Hematopoietic multipotent progenitor cell (in vitro differentiated cells): ENCODE measurements at regions not wholly inside any gene's neighbourhood (a gene's known extent, or its start where the extent isn't known, plus 50 kb on each side); places are given as distances from the start of the nearest gene placed in this dataset.
"Not testable (repeated sequence)": the region's sequence is repeated elsewhere in the genome, so short reads cannot be mapped to it uniquely, and the experiment has no call there.

Experiments used
- DNase-seq, 3 donors: peaks; one replicate each; pipeline ENCODE4 v3.0.0-alpha.2; 2011 to 2015; ENCODE audit warnings: low read depth in 2 of 3, low spot score in 2 of 3

GRCh38 chr3:102032491-102033383 lies 183.4 kb downstream of the NFKBIZ start:
- no peak for DNase-seq

- no peak for DNase-seq
Measured at GRCh38 chr3:102034639-102035451, 185.5 kb downstream of the NFKBIZ start.

- DNase-seq = peak in 1 of 3 donors; percentile 25
Measured at GRCh38 chr3:102036017-102036416, 186.7 kb downstream of the NFKBIZ start.

GRCh38 chr3:102036472-102036871 lies 187.2 kb downstream of the NFKBIZ start:
- DNase-seq = no peak

GRCh38 chr3:102037209-102037608 lies 187.9 kb downstream of the NFKBIZ start:
- no peak for DNase-seq

GRCh38 chr3:102037791-102038190 lies 188.5 kb downstream of the NFKBIZ start:
- DNase-seq = no peak

GRCh38 chr3:102038477-102039142 lies 189.3 kb downstream of the NFKBIZ start:
- no peak for DNase-seq

- DNase-seq = not testable (repeated sequence)
Measured at GRCh38 chr3:102040144-102040543, 190.8 kb downstream of the NFKBIZ start.

GRCh38 chr3:102053375-102053989 lies 204.2 kb downstream of the NFKBIZ start:
- DNase-seq = no peak

- no peak for DNase-seq
Measured at GRCh38 chr3:102054543-102055080, 205.3 kb downstream of the NFKBIZ start.

GRCh38 chr3:102057781-102058421 lies 208.6 kb downstream of the NFKBIZ start:
- DNase-seq = peak in 2 of 3 donors; percentile 16 to 52

GRCh38 chr3:102059145-102059943 lies 210.0 kb downstream of the NFKBIZ start:
- DNase-seq = no peak

- no peak for DNase-seq
Measured at GRCh38 chr3:102060814-102061213, 211.5 kb downstream of the NFKBIZ start.

GRCh38 chr3:102063572-102063971 lies 214.3 kb downstream of the NFKBIZ start:
- DNase-seq = no peak

- no peak for DNase-seq
Measured at GRCh38 chr3:102066470-102066869, 217.2 kb downstream of the NFKBIZ start.

GRCh38 chr3:102068327-102068726 lies 219.0 kb downstream of the NFKBIZ start:
- no peak for DNase-seq

- DNase-seq = no peak
Measured at GRCh38 chr3:102068736-102069135, 219.4 kb downstream of the NFKBIZ start.

GRCh38 chr3:102069211-102069662 lies 219.9 kb downstream of the NFKBIZ start:
- DNase-seq = no peak

GRCh38 chr3:102074946-102075345 lies 225.6 kb downstream of the NFKBIZ start:
- DNase-seq = no peak
